A673 (cell line): ENCODE measurements at regions not wholly inside any gene's neighbourhood (a gene's known extent, or its start where the extent isn't known, plus 50 kb on each side); places are given as distances from the start of the nearest gene placed in this dataset.
"Not testable (repeated sequence)": the region's sequence is repeated elsewhere in the genome, so short reads cannot be mapped to it uniquely, and the experiment has no call there.

Experiments used
- EZH2 ChIP-seq: fragments of 200-600 bp; sonication (generic); IDR thresholded peaks from 2 replicates; pipeline ENCODE4 v1.6.1; 2017; ENCODE audit warnings: borderline replicate concordance, low read depth, mild to moderate bottlenecking, mixed read lengths, antibody characterized with exemption, low read length; ENCODE audit not compliant: poor library complexity, severe bottlenecking
- TF ChIP-seq, protein P1 (sequence below): fragments of 300-800, 200-600 bp; sonication (generic); conservative IDR thresholded peaks from 2 replicates; pipeline ENCODE4 v1.5.1; 2017; ENCODE audit warnings: low read depth, mild to moderate bottlenecking, antibody characterized with exemption, low read length, moderate library complexity, mixed read lengths

DNA sequence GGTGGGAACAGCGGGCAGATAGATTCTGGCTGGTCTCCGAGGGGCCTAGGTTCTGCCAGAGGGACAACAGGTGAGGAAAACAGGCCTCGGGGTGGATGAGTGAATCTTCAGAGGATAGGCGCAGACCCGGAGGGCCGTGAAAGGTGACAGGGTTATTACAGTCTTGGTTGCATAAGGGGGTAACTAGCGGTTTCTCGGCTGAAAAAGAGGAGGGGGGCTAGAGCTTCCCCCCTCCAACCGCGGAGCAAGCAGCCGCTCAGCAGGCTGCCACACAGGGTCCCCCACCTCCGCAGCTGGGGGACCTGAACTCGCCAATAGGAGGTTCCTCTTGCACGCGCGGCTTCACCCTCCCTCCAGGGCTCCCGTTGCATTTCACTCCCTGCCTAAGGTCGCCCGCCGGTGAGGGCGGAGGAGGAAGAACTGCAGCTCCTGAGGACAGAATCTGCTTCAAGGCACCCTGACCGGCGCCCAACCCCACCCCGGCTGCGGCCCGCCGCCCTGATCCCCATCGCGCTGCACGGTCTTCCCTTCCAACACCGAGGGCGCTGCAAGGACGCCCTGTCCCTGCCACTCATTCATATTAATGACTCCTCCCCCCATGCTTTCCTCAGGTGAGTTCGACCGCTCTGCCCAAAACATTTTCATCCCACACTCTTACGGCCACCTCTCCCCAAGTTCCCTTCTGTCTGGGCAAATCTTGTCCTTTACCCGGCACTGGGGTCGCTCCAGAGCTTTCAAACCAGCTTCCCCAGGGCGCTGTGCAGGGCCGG, 174.3 kb downstream of the SPATA31A6 start:
- TF ChIP-seq, protein P1, sequence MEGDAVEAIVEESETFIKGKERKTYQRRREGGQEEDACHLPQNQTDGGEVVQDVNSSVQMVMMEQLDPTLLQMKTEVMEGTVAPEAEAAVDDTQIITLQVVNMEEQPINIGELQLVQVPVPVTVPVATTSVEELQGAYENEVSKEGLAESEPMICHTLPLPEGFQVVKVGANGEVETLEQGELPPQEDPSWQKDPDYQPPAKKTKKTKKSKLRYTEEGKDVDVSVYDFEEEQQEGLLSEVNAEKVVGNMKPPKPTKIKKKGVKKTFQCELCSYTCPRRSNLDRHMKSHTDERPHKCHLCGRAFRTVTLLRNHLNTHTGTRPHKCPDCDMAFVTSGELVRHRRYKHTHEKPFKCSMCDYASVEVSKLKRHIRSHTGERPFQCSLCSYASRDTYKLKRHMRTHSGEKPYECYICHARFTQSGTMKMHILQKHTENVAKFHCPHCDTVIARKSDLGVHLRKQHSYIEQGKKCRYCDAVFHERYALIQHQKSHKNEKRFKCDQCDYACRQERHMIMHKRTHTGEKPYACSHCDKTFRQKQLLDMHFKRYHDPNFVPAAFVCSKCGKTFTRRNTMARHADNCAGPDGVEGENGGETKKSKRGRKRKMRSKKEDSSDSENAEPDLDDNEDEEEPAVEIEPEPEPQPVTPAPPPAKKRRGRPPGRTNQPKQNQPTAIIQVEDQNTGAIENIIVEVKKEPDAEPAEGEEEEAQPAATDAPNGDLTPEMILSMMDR = not testable (repeated sequence)
- not testable (repeated sequence) for TF ChIP-seq EZH2
